GM21723 (cell line): ENCODE measurements at regions not wholly inside any gene's neighbourhood (a gene's known extent, or its start where the extent isn't known, plus 50 kb on each side); places are given as distances from the start of the nearest gene placed in this dataset.
"Not testable (repeated sequence)": the region's sequence is repeated elsewhere in the genome, so short reads cannot be mapped to it uniquely, and the experiment has no call there.

Experiments used
- ATAC-seq: cut with Tn5 transposase; IDR thresholded peaks from one replicate; pipeline ENCODE4 v1.9.1; 2021; ENCODE audit warnings: mild to moderate bottlenecking, moderate library complexity; ENCODE audit not compliant: unreplicated experiment

GRCh38 chr10:6830981-6831380 lies 250.9 kb upstream of the PRKCQ start:
- ATAC-seq = not testable (repeated sequence)

- not testable (repeated sequence) for ATAC-seq
These were observed 244.7 kb upstream of the PRKCQ start for GRCh38 chr10:6824793-6825192.

- ATAC-seq = no peak
These were observed 243.7 kb upstream of the PRKCQ start for GRCh38 chr10:6823770-6824169.

GRCh38 chr10:6819301-6819700 lies 239.2 kb upstream of the PRKCQ start:
- ATAC-seq = no peak

- no peak for ATAC-seq
These were observed 237.7 kb upstream of the PRKCQ start for GRCh38 chr10:6817770-6818169.

- no peak for ATAC-seq
These were observed 235.3 kb upstream of the PRKCQ start for GRCh38 chr10:6815346-6815745.

- no peak for ATAC-seq
These were observed 233.8 kb upstream of the PRKCQ start for GRCh38 chr10:6813856-6814255.

GRCh38 chr10:6813306-6813705 lies 233.2 kb upstream of the PRKCQ start:
- ATAC-seq = no peak

- ATAC-seq = no peak
These were observed 231.1 kb upstream of the PRKCQ start for GRCh38 chr10:6811153-6811552.

- ATAC-seq = no peak
These were observed 223.3 kb upstream of the PRKCQ start for GRCh38 chr10:6803427-6803783.

- ATAC-seq = no peak
These were observed 222.8 kb upstream of the PRKCQ start for GRCh38 chr10:6802759-6803426.

GRCh38 chr10:6796231-6796630 lies 216.2 kb upstream of the PRKCQ start:
- ATAC-seq = no peak

GRCh38 chr10:6795541-6795940 lies 215.5 kb upstream of the PRKCQ start:
- ATAC-seq = no peak

GRCh38 chr10:6794841-6795240 lies 214.8 kb upstream of the PRKCQ start:
- ATAC-seq = not testable (repeated sequence)

- ATAC-seq = no peak
These were observed 214.4 kb upstream of the PRKCQ start for GRCh38 chr10:6794441-6794840.

GRCh38 chr10:6788731-6789130 lies 208.7 kb upstream of the PRKCQ start:
- ATAC-seq = no peak

- ATAC-seq = no peak
These were observed 208.2 kb upstream of the PRKCQ start for GRCh38 chr10:6788231-6788630.

GRCh38 chr10:6787718-6788117 lies 207.6 kb upstream of the PRKCQ start:
- ATAC-seq = no peak

- ATAC-seq = no peak
These were observed 207.0 kb upstream of the PRKCQ start for GRCh38 chr10:6787091-6787490.

- ATAC-seq = no peak
These were observed 206.5 kb upstream of the PRKCQ start for GRCh38 chr10:6786579-6787031.

- ATAC-seq = not testable (repeated sequence)
These were observed 204.4 kb upstream of the PRKCQ start for GRCh38 chr10:6784429-6784828.

GRCh38 chr10:6783471-6783870 lies 203.4 kb upstream of the PRKCQ start:
- ATAC-seq = no peak

- ATAC-seq = no peak
These were observed 202.3 kb upstream of the PRKCQ start for GRCh38 chr10:6782378-6782777.
